GM18861 (cell line): ENCODE measurements at regions not wholly inside any gene's neighbourhood (a gene's known extent, or its start where the extent isn't known, plus 50 kb on each side); places are given as distances from the start of the nearest gene placed in this dataset.

Experiments
- ATAC-seq: cut with Tn5 transposase; IDR thresholded peaks from one replicate; pipeline ENCODE4 v1.9.1; 2021; ENCODE audit not compliant: unreplicated experiment

- no peak for ATAC-seq
These were observed 75.1 kb upstream of the ZBED5 start for GRCh38 chr11:10932976-10933375.

- no peak for ATAC-seq
These were observed 74.2 kb upstream of the ZBED5 start for GRCh38 chr11:10931761-10932670.

- ATAC-seq: no peak
These were observed 73.3 kb upstream of the ZBED5 start for GRCh38 chr11:10930972-10931760.

GRCh38 chr11:10930224-10930971, 72.5 kb upstream of the ZBED5 start:
- no peak for ATAC-seq

GRCh38 chr11:10927538-10927937, 69.7 kb upstream of the ZBED5 start:
- ATAC-seq: no peak

GRCh38 chr11:10926801-10927211, 69.0 kb upstream of the ZBED5 start:
- ATAC-seq: no peak

GRCh38 chr11:10925149-10925926, 67.5 kb upstream of the ZBED5 start:
- ATAC-seq: no peak

GRCh38 chr11:10923882-10924281, 66.0 kb upstream of the ZBED5 start:
- no peak for ATAC-seq

GRCh38 chr11:10922892-10923291, 65.0 kb upstream of the ZBED5 start:
- ATAC-seq: no peak

- ATAC-seq: no peak
These were observed 63.0 kb upstream of the ZBED5 start for GRCh38 chr11:10920875-10921274.

GRCh38 chr11:10920205-10920604, 62.4 kb upstream of the ZBED5 start:
- no peak for ATAC-seq

- no peak for ATAC-seq
These were observed 60.8 kb upstream of the ZBED5 start for GRCh38 chr11:10918698-10919097.

GRCh38 chr11:10918275-10918674, 60.4 kb upstream of the ZBED5 start:
- ATAC-seq: no peak

GRCh38 chr11:10917802-10918201, 59.9 kb upstream of the ZBED5 start:
- no peak for ATAC-seq

- no peak for ATAC-seq
These were observed 58.8 kb upstream of the ZBED5 start for GRCh38 chr11:10916665-10917064.

- no peak for ATAC-seq
These were observed 56.2 kb upstream of the ZBED5 start for GRCh38 chr11:10914050-10914449.

- ATAC-seq: no peak
These were observed 55.2 kb upstream of the ZBED5 start for GRCh38 chr11:10913075-10913474.

GRCh38 chr11:10911907-10912306, 54.1 kb upstream of the ZBED5 start:
- ATAC-seq: no peak

- ATAC-seq: no peak
These were observed 51.5 kb upstream of the ZBED5 start for GRCh38 chr11:10909141-10909883.
